ENCODE measurements at regions not wholly inside any gene's neighbourhood (a gene's known extent, or its start where the extent isn't known, plus 50 kb on each side); places are given as distances from the start of the nearest gene placed in this dataset.
A peak's percentile ranks its signal among the peaks of the same experiment; 100 is the strongest.

- ChIA-PET POLR2A (no interaction called here), RAD21 (ENCODE audit: low non-redundant PET in 1 of 2, low total read pairs in 2 of 2, uncharacterized antibody in 2 of 2, unreplicated experiment in 2 of 2) (no interaction called here), CTCF (no interaction called here)
- Histone ChIP-seq H3K4me1 (ENCODE audit: control insufficient read depth in 1 of 2, insufficient read depth in 2 of 2, low read length in 2 of 2) (no peaks in the 10 kb centered on the region), H3K36me3 (ENCODE audit: control insufficient read depth in 1 of 2, insufficient read depth in 2 of 2, low read length in 2 of 2) (no peaks in the 10 kb centered on the region), H3K4me3 (replicated peaks in 1 of 2; ENCODE audit: low read depth in 1 of 2, low read length in 2 of 2) (no peak overlapping the region), H3K79me2 (ENCODE audit: insufficient read depth, low read length) (no peaks in the 10 kb centered on the region), H3K9me3 (ENCODE audit: control insufficient read depth in 1 of 2, insufficient read depth in 1 of 2, low read depth in 1 of 2, low read length in 2 of 2) (no peaks in the 10 kb centered on the region), H2AFZ (ENCODE audit: low read depth, low read length, poor library complexity, severe bottlenecking) (no peak overlapping the region), H4K20me1 (ENCODE audit: insufficient read depth) (no peaks in the 10 kb centered on the region), H3K27ac (ENCODE audit: low read depth, low read length) (no peak overlapping the region), H3K9ac (ENCODE audit: low read length) (no peak overlapping the region), H3K27me3 (ENCODE audit: insufficient read depth, low read length) (peaks cover 3% of the 10 kb centered on the region; the same call in 1 of the 2 replicates), H3K4me2 (ENCODE audit: low read length) (no peak overlapping the region), H3K9me2 (ENCODE audit: insufficient read depth) (no peaks in the 10 kb centered on the region)
- BruUV-seq (replicated peaks): no TSS peak
- DNase-seq (ENCODE audit: low read depth, low spot score) (no peak), ATAC-seq (peak; percentile 54; the same call in 1 of the 2 replicates)
- intact Hi-C loops (cut with micrococcal nuclease): no loop called here
- TF ChIP-seq EGR1 (IDR thresholded peaks at IDR 0.05; ENCODE audit: low read depth) (no peak), RAD21 (IDR thresholded peaks at IDR 0.05; ENCODE audit: low read depth) (0 out of 2 replicates have a peak, but pooled peaks have one; percentile 21)
Measured at GRCh38 chr18:10076502-10077030, 162.8 kb downstream of the VAPA start.

GRCh38 chr18:10077986-10078385 lies 164.2 kb downstream of the VAPA start:
- H3K4me1 ChIP-seq (ENCODE audit: control insufficient read depth in 1 of 2, insufficient read depth in 2 of 2, low read length in 2 of 2): no peaks in the 10 kb centered on the region
- CTCF ChIA-PET: no interaction called here
- H3K9me2 ChIP-seq (ENCODE audit: insufficient read depth): no peaks in the 10 kb centered on the region
- H4K20me1 ChIP-seq (ENCODE audit: insufficient read depth): no peaks in the 10 kb centered on the region
- H3K27ac ChIP-seq (ENCODE audit: low read depth, low read length): no peak overlapping the region
- H2AFZ ChIP-seq (ENCODE audit: low read depth, low read length, poor library complexity, severe bottlenecking): no peak overlapping the region
- no peaks in the 10 kb centered on the region for H3K79me2 ChIP-seq (ENCODE audit: insufficient read depth, low read length)
- no peaks in the 10 kb centered on the region for H3K36me3 ChIP-seq (ENCODE audit: control insufficient read depth in 1 of 2, insufficient read depth in 2 of 2, low read length in 2 of 2)
- H3K9me3 ChIP-seq (ENCODE audit: control insufficient read depth in 1 of 2, insufficient read depth in 1 of 2, low read depth in 1 of 2, low read length in 2 of 2): peaks cover 0 to 1% of the 10 kb centered on the region in 2 experiments; a peak in 2 of 4 replicates
- H3K9ac ChIP-seq (ENCODE audit: low read length): no peak overlapping the region
- TF ChIP-seq RAD21 (IDR thresholded peaks at IDR 0.05; ENCODE audit: low read depth) (no peak), JUND (IDR thresholded peaks at IDR 0.05) (no peak), EZH2phosphoT487 (IDR thresholded peaks at IDR 0.05; ENCODE audit: borderline replicate concordance) (no peak), SP1 (IDR thresholded peaks at IDR 0.05; ENCODE audit: low read depth) (no peak)
- ATAC-seq (no peak), DNase-seq (ENCODE audit: low read depth, low spot score) (no peak)
- POLR2A ChIA-PET: no interaction called here
- no peak overlapping the region for H3K4me3 ChIP-seq (replicated peaks in 1 of 2; ENCODE audit: low read depth in 1 of 2, low read length in 2 of 2)
- intact Hi-C loops (cut with micrococcal nuclease): no loop called here
- BruUV-seq (replicated peaks): no TSS peak
- H3K27me3 ChIP-seq (ENCODE audit: insufficient read depth, low read length): no peaks in the 10 kb centered on the region; the same call in 1 of the 2 replicates
- no peak overlapping the region for H3K4me2 ChIP-seq (ENCODE audit: low read length)
- RAD21 ChIA-PET (ENCODE audit: low non-redundant PET in 1 of 2, low total read pairs in 2 of 2, uncharacterized antibody in 2 of 2, unreplicated experiment in 2 of 2): no interaction called here

Data from HCT116 (cell line).